ENCODE measurements at regions not wholly inside any gene's neighbourhood (a gene's known extent, or its start where the extent isn't known, plus 50 kb on each side); places are given as distances from the start of the nearest gene placed in this dataset.
"Not testable (repeated sequence)": the region's sequence is repeated elsewhere in the genome, so short reads cannot be mapped to it uniquely, and the experiment has no call there.

DNA sequence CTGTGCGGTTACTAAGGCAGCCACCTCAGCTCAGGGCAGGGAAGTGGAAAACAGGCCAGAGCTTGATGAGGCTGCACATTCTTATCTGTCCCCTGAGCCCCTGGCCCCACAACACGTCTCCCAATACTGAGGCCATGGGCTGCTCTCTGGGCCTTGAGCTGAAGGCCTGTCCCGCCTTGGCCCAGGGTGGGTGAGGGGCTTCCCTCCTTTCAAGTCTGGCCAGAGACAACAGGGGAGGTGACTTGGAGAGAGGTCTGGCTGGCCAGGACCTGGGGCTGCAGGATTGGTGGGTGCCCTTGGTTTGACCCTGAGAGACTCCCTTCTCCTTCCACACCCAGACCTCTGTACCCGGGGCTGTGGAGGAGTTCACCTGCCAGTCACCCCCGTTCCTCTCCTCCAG lies 563.8 kb downstream of the PTPRU start:
- Mint-ChIP-seq H3K36me3 (ENCODE audit: low read depth, unreplicated experiment) (no peaks in the 10 kb centered on the region), H3K9me3 (ENCODE audit: unreplicated experiment) (no peaks in the 10 kb centered on the region), H3K27me3 (ENCODE audit: unreplicated experiment) (peaks cover 6% of the 10 kb centered on the region), H3K27ac (ENCODE audit: unreplicated experiment) (no peak overlapping the region), H3K4me1 (ENCODE audit: unreplicated experiment) (no peaks in the 10 kb centered on the region), H3K4me3 (ENCODE audit: unreplicated experiment) (no peak overlapping the region)
- no peak for DNase-seq (ENCODE audit: low spot score)
- TF ChIP-seq, protein P1, sequence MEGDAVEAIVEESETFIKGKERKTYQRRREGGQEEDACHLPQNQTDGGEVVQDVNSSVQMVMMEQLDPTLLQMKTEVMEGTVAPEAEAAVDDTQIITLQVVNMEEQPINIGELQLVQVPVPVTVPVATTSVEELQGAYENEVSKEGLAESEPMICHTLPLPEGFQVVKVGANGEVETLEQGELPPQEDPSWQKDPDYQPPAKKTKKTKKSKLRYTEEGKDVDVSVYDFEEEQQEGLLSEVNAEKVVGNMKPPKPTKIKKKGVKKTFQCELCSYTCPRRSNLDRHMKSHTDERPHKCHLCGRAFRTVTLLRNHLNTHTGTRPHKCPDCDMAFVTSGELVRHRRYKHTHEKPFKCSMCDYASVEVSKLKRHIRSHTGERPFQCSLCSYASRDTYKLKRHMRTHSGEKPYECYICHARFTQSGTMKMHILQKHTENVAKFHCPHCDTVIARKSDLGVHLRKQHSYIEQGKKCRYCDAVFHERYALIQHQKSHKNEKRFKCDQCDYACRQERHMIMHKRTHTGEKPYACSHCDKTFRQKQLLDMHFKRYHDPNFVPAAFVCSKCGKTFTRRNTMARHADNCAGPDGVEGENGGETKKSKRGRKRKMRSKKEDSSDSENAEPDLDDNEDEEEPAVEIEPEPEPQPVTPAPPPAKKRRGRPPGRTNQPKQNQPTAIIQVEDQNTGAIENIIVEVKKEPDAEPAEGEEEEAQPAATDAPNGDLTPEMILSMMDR (IDR thresholded peaks at IDR 0.05; ENCODE audit: unreplicated experiment) = no peak

GRCh38 chr1:29798699-29799566 lies 562.6 kb downstream of the PTPRU start:
- no peaks in the 10 kb centered on the region for H3K4me1 Mint-ChIP-seq (ENCODE audit: unreplicated experiment)
- H3K9me3 Mint-ChIP-seq (ENCODE audit: unreplicated experiment) = no peaks in the 10 kb centered on the region
- TF ChIP-seq, protein P1 (IDR thresholded peaks at IDR 0.05; ENCODE audit: unreplicated experiment) = no peak
- H3K27me3 Mint-ChIP-seq (ENCODE audit: unreplicated experiment) = peaks cover 4% of the 10 kb centered on the region
- DNase-seq (ENCODE audit: low spot score) = no peak
- H3K27ac Mint-ChIP-seq (ENCODE audit: unreplicated experiment) = no peak overlapping the region
- no peak overlapping the region for H3K4me3 Mint-ChIP-seq (ENCODE audit: unreplicated experiment)
- no peaks in the 10 kb centered on the region for H3K36me3 Mint-ChIP-seq (ENCODE audit: low read depth, unreplicated experiment)

- H3K27me3 Mint-ChIP-seq (ENCODE audit: unreplicated experiment); H3K36me3 Mint-ChIP-seq (ENCODE audit: low read depth, unreplicated experiment); H3K27ac Mint-ChIP-seq (ENCODE audit: unreplicated experiment); H3K9me3 Mint-ChIP-seq (ENCODE audit: unreplicated experiment); H3K4me3 Mint-ChIP-seq (ENCODE audit: unreplicated experiment); H3K4me1 Mint-ChIP-seq (ENCODE audit: unreplicated experiment); DNase-seq (ENCODE audit: low spot score): not testable (repeated sequence)
Measured at GRCh38 chr1:29797125-29797524, 560.8 kb downstream of the PTPRU start.

- not testable (repeated sequence) for H3K36me3 Mint-ChIP-seq (ENCODE audit: low read depth, unreplicated experiment); DNase-seq (ENCODE audit: low spot score); H3K27ac Mint-ChIP-seq (ENCODE audit: unreplicated experiment); H3K9me3 Mint-ChIP-seq (ENCODE audit: unreplicated experiment); H3K4me3 Mint-ChIP-seq (ENCODE audit: unreplicated experiment); H3K4me1 Mint-ChIP-seq (ENCODE audit: unreplicated experiment); H3K27me3 Mint-ChIP-seq (ENCODE audit: unreplicated experiment)
Measured at GRCh38 chr1:29795965-29796364, 559.6 kb downstream of the PTPRU start.

DNA sequence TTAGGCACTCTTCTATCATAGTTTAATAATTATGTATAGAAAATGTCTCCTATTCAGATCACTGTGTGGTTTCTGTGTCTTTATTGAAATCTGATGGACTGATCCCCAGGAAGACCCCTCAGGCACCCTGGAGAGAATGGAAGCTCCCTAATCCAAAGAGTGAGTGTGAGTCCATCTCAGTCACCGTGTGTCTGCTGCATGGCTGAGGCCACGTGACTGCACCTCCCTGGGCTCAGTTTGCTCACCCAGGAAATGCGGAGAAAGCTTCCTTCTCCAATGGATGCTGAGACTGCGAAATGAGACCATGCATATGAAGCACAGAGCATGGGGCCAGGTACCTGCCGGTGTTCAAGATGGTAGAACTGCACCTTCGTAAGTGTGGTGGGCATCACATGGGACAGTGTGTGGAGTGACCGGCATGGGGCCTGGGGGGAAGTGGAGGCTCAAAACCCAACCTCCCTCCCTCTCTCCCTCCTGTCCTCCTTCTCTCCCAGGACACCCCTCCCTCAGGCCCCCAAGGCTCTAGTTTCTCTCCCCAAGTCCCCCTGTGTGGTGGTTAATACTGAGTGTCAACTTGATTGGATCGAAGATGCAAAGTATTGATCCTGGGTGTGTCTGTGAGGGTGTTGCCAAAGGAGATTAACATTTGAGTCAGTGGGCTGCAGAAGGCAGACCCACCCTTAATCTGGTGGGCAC lies 557.5 kb downstream of the PTPRU start:
- no peaks in the 10 kb centered on the region for H3K27me3 Mint-ChIP-seq (ENCODE audit: unreplicated experiment)
- no peaks in the 10 kb centered on the region for H3K36me3 Mint-ChIP-seq (ENCODE audit: low read depth, unreplicated experiment)
- no peak for DNase-seq (ENCODE audit: low spot score)
- H3K4me3 Mint-ChIP-seq (ENCODE audit: unreplicated experiment) = no peak overlapping the region
- no peaks in the 10 kb centered on the region for H3K9me3 Mint-ChIP-seq (ENCODE audit: unreplicated experiment)
- H3K27ac Mint-ChIP-seq (ENCODE audit: unreplicated experiment) = no peak overlapping the region
- no peaks in the 10 kb centered on the region for H3K4me1 Mint-ChIP-seq (ENCODE audit: unreplicated experiment)
- TF ChIP-seq, protein P1 (IDR thresholded peaks at IDR 0.05; ENCODE audit: unreplicated experiment) = no peak

DNA sequence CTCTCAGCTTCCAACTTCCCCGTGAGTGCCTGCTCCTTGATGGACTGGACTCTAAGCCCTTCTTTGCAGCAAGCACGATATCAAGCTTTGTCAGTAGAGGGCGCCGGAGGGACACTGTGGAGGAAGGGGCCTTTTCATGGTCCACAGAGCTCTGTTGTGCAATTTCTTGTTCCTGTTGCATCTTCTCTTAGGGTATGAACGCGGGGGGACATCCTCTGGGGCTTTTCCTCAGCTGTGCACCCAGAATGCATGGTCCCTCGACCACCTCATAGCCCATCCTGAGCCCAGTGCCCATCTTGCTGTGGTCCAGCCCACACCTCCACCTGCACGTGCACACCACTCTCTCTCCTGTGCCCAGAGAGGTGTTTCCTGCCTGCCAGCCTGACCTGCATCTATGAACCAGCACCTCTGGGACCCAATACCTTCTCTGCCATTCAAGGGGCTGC lies 556.8 kb downstream of the PTPRU start:
- TF ChIP-seq, protein P1 (IDR thresholded peaks at IDR 0.05; ENCODE audit: unreplicated experiment) = peak; percentile 72
- Mint-ChIP-seq H3K9me3 (ENCODE audit: unreplicated experiment) (no peaks in the 10 kb centered on the region), H3K27ac (ENCODE audit: unreplicated experiment) (no peak overlapping the region), H3K4me3 (ENCODE audit: unreplicated experiment) (no peak overlapping the region), H3K36me3 (ENCODE audit: low read depth, unreplicated experiment) (no peaks in the 10 kb centered on the region), H3K27me3 (ENCODE audit: unreplicated experiment) (no peaks in the 10 kb centered on the region), H3K4me1 (ENCODE audit: unreplicated experiment) (no peaks in the 10 kb centered on the region)
- peak; percentile 98 for DNase-seq (ENCODE audit: low spot score)

All from endothelial cell (in vitro differentiated cells).